SK-N-SH treated with all-trans-retinoic acid at 6 μM for 48 hours (cell line): ENCODE measurements at regions not wholly inside any gene's neighbourhood (a gene's known extent, or its start where the extent isn't known, plus 50 kb on each side); places are given as distances from the start of the nearest gene placed in this dataset.
A peak's percentile ranks its signal among the peaks of the same experiment; 100 is the strongest.

Source experiments
- ATAC-seq: fragments of 200-7000 bp; cut with Tn5 transposase; 3 replicates; pipeline ENCODE4 v1.9.1; 2020; ENCODE audit warnings: mild to moderate bottlenecking, moderate library complexity
- ARNTL ChIP-seq: fragments of 450-650 bp; formaldehyde crosslinking; IDR thresholded peaks from 2 replicates; pipeline ENCODE4 v1.5.0; 2020; ENCODE audit warnings: low read depth, mild to moderate bottlenecking, moderate library complexity, borderline replicate concordance
- BACH2 ChIP-seq: fragments of 250-450 bp; sonication (Bioruptor Pico); IDR thresholded peaks from 2 replicates; pipeline ENCODE4 v1.9.0; 2021; ENCODE audit warnings: mild to moderate bottlenecking, borderline replicate concordance
- CSDC2 ChIP-seq: fragments of 250-450 bp; sonication (Bioruptor Pico); IDR thresholded peaks from 2 replicates; pipeline ENCODE4 v1.5.0; 2020; ENCODE audit warnings: mild to moderate bottlenecking, moderate library complexity
- ESRRG ChIP-seq: fragments of 250-450 bp; sonication (Bioruptor Pico); IDR thresholded peaks from 2 replicates; pipeline ENCODE4 v1.6.1; 2021; ENCODE audit warnings: mild to moderate bottlenecking
- ISL1 ChIP-seq: fragments of 250-450 bp; sonication (Bioruptor Pico); IDR thresholded peaks from 2 replicates; pipeline ENCODE4 v2.1.2; 2022; ENCODE audit warnings: mild to moderate bottlenecking, moderate library complexity
- OSR1 ChIP-seq: fragments of 250-450 bp; sonication (Bioruptor Pico); IDR thresholded peaks from 2 replicates; pipeline ENCODE4 v1.8.0; 2022; ENCODE audit warnings: moderate library complexity, mild to moderate bottlenecking, inconsistent platforms
- PPARA ChIP-seq: fragments of 250-450 bp; sonication (Bioruptor Pico); IDR thresholded peaks from 2 replicates; pipeline ENCODE4 v1.5.0; 2020; ENCODE audit warnings: mild to moderate bottlenecking, borderline replicate concordance
- RARB ChIP-seq: fragments of 250-450 bp; sonication (Bioruptor Pico); IDR thresholded peaks from 2 replicates; pipeline ENCODE4 v1.8.0; 2021; ENCODE audit warnings: mild to moderate bottlenecking, moderate library complexity
- SNAI2 ChIP-seq: fragments of 250-450 bp; sonication (Bioruptor Pico); IDR thresholded peaks from 2 replicates; pipeline ENCODE4 v1.5.0; 2020; ENCODE audit warnings: mild to moderate bottlenecking, moderate library complexity
- TCF4 ChIP-seq: fragments of 250-450 bp; sonication (Bioruptor Pico); IDR thresholded peaks from 2 replicates; pipeline ENCODE4 v1.8.0; 2021; ENCODE audit warnings: mild to moderate bottlenecking, moderate library complexity, borderline replicate concordance
- TOX ChIP-seq: fragments of 250-450 bp; sonication (Bioruptor Pico); IDR thresholded peaks from 2 replicates; pipeline ENCODE4 v1.8.0; 2021; ENCODE audit warnings: mild to moderate bottlenecking, moderate library complexity, borderline replicate concordance
- ZC3H10 ChIP-seq: fragments of 250-450 bp; sonication (Bioruptor Pico); IDR thresholded peaks from 2 replicates; pipeline ENCODE4 v1.5.1; 2021; ENCODE audit warnings: mild to moderate bottlenecking, moderate library complexity
- ZFP3 ChIP-seq: fragments of 250-450 bp; sonication (Bioruptor Pico); IDR thresholded peaks from 2 replicates; pipeline ENCODE4 v1.5.0; 2020; ENCODE audit warnings: mild to moderate bottlenecking, moderate library complexity
- ZFP30 ChIP-seq: fragments of 450-650 bp; formaldehyde crosslinking; IDR thresholded peaks from 2 replicates; pipeline ENCODE4 v1.5.0; 2022; ENCODE audit warnings: mild to moderate bottlenecking, moderate library complexity
- ZNF565 ChIP-seq: fragments of 450-650 bp; formaldehyde crosslinking; conservative IDR thresholded peaks from 2 replicates; pipeline ENCODE4 v1.5.0; 2020; ENCODE audit warnings: low read depth, mild to moderate bottlenecking, moderate library complexity
- ZNF70 ChIP-seq: fragments of 450-650 bp; formaldehyde crosslinking; IDR thresholded peaks from 2 replicates; pipeline ENCODE4 v1.5.0; 2020; ENCODE audit warnings: mild to moderate bottlenecking, moderate library complexity
- ZNF8 ChIP-seq: fragments of 450-650 bp; formaldehyde crosslinking; IDR thresholded peaks from 2 replicates; pipeline ENCODE4 v1.5.0; 2020; ENCODE audit warnings: mild to moderate bottlenecking, moderate library complexity
- TF ChIP-seq, protein P1 (sequence below): fragments of 250-450 bp; sonication (Bioruptor Pico); IDR thresholded peaks from 2 replicates; pipeline ENCODE4 v1.8.0; 2020; ENCODE audit warnings: mild to moderate bottlenecking, moderate library complexity, borderline replicate concordance
- TF ChIP-seq, protein P2 (sequence below): fragments of 250-450 bp; sonication (Bioruptor Pico); IDR thresholded peaks from 2 replicates; pipeline ENCODE4 v1.8.0; 2021; ENCODE audit warnings: low read depth, mild to moderate bottlenecking, moderate library complexity, borderline replicate concordance
- TF ChIP-seq, protein P3 (sequence below): fragments of 250-450 bp; sonication (Bioruptor Pico); IDR thresholded peaks from 2 replicates; pipeline ENCODE4 v1.5.0; 2020; ENCODE audit warnings: mild to moderate bottlenecking, moderate library complexity
- TF ChIP-seq, protein P4 (sequence below): fragments of 250-450 bp; sonication (Bioruptor Pico); IDR thresholded peaks from 2 replicates; pipeline ENCODE4 v1.5.1; 2021; ENCODE audit warnings: mild to moderate bottlenecking, moderate library complexity

DNA sequence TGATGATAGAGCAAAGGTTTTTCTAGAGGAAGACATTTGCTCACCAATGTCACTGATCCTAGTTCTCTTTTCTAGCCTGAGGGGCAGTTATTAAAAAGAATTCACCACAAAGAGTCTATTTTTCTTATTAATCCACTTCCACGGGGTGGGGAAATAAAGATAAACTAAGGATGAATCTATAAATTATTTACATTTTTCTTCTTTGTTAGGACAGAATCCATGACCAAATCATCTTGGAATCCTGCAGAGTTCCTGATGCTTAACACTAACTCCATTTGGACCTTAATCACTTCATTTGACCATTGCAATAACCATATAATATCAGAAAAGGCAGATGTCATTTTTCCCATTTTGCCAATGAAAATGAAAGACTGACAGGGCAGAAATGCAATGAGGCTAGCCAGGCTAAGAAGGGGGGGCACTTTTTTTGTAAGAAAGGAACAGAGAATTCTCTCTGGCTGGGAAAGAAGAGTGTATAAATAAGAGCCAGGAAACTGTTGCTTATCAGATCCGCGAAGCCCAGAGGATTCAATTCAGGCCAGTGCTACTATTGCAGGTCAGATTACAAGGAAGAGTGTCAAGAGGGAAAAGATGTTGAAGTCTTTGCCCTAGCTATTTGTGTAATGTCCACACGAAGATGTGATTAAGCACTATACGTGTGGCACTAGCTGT, 433.2 kb downstream of the TNS3 start:
- ATAC-seq: no peak
- TF ChIP-seq, protein P1, sequence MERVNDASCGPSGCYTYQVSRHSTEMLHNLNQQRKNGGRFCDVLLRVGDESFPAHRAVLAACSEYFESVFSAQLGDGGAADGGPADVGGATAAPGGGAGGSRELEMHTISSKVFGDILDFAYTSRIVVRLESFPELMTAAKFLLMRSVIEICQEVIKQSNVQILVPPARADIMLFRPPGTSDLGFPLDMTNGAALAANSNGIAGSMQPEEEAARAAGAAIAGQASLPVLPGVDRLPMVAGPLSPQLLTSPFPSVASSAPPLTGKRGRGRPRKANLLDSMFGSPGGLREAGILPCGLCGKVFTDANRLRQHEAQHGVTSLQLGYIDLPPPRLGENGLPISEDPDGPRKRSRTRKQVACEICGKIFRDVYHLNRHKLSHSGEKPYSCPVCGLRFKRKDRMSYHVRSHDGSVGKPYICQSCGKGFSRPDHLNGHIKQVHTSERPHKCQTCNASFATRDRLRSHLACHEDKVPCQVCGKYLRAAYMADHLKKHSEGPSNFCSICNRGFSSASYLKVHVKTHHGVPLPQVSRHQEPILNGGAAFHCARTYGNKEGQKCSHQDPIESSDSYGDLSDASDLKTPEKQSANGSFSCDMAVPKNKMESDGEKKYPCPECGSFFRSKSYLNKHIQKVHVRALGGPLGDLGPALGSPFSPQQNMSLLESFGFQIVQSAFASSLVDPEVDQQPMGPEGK: 0 out of 2 replicates have a peak, but pooled peaks have one; percentile 34
- TF ChIP-seq ZFP3 (CRISPR knock-in tag) (no peak), ARNTL (CRISPR knock-in tag) (no peak), TOX (CRISPR knock-in tag) (no peak), ZNF70 (no peak), ZNF565 (CRISPR knock-in tag) (no peak), TCF4 (peak; percentile 29; the same call in 1 of the 2 replicates), RARB (CRISPR knock-in tag) (no peak), ISL1 (peak; percentile 93), ZC3H10 (CRISPR knock-in tag) (no peak), CSDC2 (CRISPR knock-in tag) (no peak), OSR1 (no peak), BACH2 (CRISPR knock-in tag) (no peak), SNAI2 (CRISPR knock-in tag) (no peak), ESRRG (no peak)
- TF ChIP-seq, protein P2, sequence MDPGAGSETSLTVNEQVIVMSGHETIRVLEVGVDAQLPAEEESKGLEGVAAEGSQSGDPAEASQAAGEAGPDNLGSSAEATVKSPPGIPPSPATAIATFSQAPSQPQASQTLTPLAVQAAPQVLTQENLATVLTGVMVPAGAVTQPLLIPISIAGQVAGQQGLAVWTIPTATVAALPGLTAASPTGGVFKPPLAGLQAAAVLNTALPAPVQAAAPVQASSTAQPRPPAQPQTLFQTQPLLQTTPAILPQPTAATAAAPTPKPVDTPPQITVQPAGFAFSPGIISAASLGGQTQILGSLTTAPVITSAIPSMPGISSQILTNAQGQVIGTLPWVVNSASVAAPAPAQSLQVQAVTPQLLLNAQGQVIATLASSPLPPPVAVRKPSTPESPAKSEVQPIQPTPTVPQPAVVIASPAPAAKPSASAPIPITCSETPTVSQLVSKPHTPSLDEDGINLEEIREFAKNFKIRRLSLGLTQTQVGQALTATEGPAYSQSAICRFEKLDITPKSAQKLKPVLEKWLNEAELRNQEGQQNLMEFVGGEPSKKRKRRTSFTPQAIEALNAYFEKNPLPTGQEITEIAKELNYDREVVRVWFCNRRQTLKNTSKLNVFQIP (CRISPR knock-in tag): no peak
- TF ChIP-seq, protein P3, sequence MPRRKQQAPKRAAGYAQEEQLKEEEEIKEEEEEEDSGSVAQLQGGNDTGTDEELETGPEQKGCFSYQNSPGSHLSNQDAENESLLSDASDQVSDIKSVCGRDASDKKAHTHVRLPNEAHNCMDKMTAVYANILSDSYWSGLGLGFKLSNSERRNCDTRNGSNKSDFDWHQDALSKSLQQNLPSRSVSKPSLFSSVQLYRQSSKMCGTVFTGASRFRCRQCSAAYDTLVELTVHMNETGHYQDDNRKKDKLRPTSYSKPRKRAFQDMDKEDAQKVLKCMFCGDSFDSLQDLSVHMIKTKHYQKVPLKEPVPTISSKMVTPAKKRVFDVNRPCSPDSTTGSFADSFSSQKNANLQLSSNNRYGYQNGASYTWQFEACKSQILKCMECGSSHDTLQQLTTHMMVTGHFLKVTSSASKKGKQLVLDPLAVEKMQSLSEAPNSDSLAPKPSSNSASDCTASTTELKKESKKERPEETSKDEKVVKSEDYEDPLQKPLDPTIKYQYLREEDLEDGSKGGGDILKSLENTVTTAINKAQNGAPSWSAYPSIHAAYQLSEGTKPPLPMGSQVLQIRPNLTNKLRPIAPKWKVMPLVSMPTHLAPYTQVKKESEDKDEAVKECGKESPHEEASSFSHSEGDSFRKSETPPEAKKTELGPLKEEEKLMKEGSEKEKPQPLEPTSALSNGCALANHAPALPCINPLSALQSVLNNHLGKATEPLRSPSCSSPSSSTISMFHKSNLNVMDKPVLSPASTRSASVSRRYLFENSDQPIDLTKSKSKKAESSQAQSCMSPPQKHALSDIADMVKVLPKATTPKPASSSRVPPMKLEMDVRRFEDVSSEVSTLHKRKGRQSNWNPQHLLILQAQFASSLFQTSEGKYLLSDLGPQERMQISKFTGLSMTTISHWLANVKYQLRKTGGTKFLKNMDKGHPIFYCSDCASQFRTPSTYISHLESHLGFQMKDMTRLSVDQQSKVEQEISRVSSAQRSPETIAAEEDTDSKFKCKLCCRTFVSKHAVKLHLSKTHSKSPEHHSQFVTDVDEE (CRISPR knock-in tag): no peak; the same call in 1 of the 2 replicates
- TF ChIP-seq, protein P4, sequence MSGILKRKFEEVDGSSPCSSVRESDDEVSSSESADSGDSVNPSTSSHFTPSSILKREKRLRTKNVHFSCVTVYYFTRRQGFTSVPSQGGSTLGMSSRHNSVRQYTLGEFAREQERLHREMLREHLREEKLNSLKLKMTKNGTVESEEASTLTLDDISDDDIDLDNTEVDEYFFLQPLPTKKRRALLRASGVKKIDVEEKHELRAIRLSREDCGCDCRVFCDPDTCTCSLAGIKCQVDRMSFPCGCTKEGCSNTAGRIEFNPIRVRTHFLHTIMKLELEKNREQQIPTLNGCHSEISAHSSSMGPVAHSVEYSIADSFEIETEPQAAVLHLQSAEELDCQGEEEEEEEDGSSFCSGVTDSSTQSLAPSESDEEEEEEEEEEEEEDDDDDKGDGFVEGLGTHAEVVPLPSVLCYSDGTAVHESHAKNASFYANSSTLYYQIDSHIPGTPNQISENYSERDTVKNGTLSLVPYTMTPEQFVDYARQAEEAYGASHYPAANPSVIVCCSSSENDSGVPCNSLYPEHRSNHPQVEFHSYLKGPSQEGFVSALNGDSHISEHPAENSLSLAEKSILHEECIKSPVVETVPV (CRISPR knock-in tag): no peak
- TF ChIP-seq, all 23 proteins: peak for 3

DNA sequence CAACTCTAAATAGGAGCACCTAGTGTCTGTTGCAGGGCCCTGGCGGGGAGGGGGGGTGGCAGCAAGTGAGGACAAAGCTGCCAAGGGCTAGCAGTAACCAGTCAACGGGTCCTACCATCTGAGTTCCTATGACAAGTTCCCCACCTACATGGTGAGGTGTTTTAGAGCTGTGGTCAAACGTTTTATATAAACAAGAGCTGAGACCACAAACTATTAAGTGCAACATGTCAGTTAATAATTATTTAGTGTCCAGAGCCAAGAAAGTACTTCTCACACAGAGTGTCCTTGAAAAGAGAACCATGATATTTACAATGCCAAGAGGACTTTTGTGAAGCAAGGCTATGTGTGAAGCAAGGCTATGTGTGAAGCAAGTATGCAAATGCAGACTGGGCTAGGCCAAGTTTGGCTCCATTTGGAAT, 434.7 kb downstream of the TNS3 start:
- TF ChIP-seq ZNF8 (CRISPR knock-in tag) (no peak), PPARA (CRISPR knock-in tag) (no peak), ISL1 (no peak), ZC3H10 (CRISPR knock-in tag) (no peak), ESRRG (no peak), ZFP3 (CRISPR knock-in tag) (no peak), ZFP30 (no peak)
- TF ChIP-seq, protein P4 (CRISPR knock-in tag): no peak
- no peak for ATAC-seq

DNA sequence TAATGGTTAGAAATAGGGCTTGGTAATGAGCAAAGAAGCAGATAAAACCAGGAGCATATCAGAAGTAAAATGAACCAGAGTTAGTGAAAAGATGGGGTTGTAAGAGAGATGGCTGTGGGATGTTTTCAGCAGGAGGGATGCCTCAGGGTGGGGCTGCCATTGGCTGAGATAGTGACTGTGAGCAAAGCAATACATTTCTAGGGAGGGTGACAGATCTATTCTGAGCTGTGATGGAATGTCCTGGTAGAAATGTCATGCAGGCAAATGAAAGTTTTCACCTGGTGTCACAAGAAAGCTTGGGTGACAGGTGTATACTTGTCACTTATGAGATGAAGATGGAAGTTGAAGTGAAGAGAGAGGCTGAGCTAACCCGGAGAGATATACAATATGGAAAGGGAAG, 435.9 kb downstream of the TNS3 start:
- ATAC-seq: no peak
- no peak for TF ChIP-seq ZC3H10 (CRISPR knock-in tag)
- TF ChIP-seq, protein P4 (CRISPR knock-in tag): no peak
- TF ChIP-seq, protein P2 (CRISPR knock-in tag): no peak
- no peak for TF ChIP-seq ZFP30
- TF ChIP-seq BACH2 (CRISPR knock-in tag): no peak
